ENCODE measurements at regions not wholly inside any gene's neighbourhood (a gene's known extent, or its start where the extent isn't known, plus 50 kb on each side); places are given as distances from the start of the nearest gene placed in this dataset.
"Not testable (repeated sequence)": the region's sequence is repeated elsewhere in the genome, so short reads cannot be mapped to it uniquely, and the experiment has no call there.

- Histone ChIP-seq H3K79me2 (ENCODE audit: control insufficient read depth, insufficient read depth, low read length, unreplicated experiment) (no peaks in the 10 kb centered on the region), H3K4me1 (ENCODE audit: control insufficient read depth, insufficient read depth, low read length, unreplicated experiment) (peaks cover 12% of the 10 kb centered on the region), H3K27ac (ENCODE audit: low read depth, low read length) (no peak overlapping the region), H3K4me3 (ENCODE audit: low read depth, low read length) (no peak overlapping the region), H2AFZ (ENCODE audit: low read length, unreplicated experiment) (no peak overlapping the region), H3K36me3 (ENCODE audit: insufficient read depth, low read length) (no peaks in the 10 kb centered on the region), H3K27me3 (ENCODE audit: insufficient read depth, low read length) (no peaks in the 10 kb centered on the region)
These were observed 653.0 kb downstream of the EPM2A start for GRCh38 chr6:145082359-145082758.

- Histone ChIP-seq H3K27ac (ENCODE audit: low read depth, low read length) (no peak overlapping the region), H3K27me3 (ENCODE audit: insufficient read depth, low read length) (no peaks in the 10 kb centered on the region), H2AFZ (ENCODE audit: low read length, unreplicated experiment) (no peak overlapping the region), H3K36me3 (ENCODE audit: insufficient read depth, low read length) (no peaks in the 10 kb centered on the region), H3K4me3 (ENCODE audit: low read depth, low read length) (no peak overlapping the region), H3K4me1 (ENCODE audit: control insufficient read depth, insufficient read depth, low read length, unreplicated experiment) (peaks cover 12% of the 10 kb centered on the region), H3K79me2 (ENCODE audit: control insufficient read depth, insufficient read depth, low read length, unreplicated experiment) (no peaks in the 10 kb centered on the region)
These were observed 649.1 kb downstream of the EPM2A start for GRCh38 chr6:145086197-145086596.

- Histone ChIP-seq H2AFZ (ENCODE audit: low read length, unreplicated experiment) (no peak overlapping the region), H3K4me1 (ENCODE audit: control insufficient read depth, insufficient read depth, low read length, unreplicated experiment) (peaks cover 12% of the 10 kb centered on the region), H3K36me3 (ENCODE audit: insufficient read depth, low read length) (no peaks in the 10 kb centered on the region), H3K27ac (ENCODE audit: low read depth, low read length) (no peak overlapping the region), H3K4me3 (ENCODE audit: low read depth, low read length) (no peak overlapping the region), H3K27me3 (ENCODE audit: insufficient read depth, low read length) (no peaks in the 10 kb centered on the region), H3K79me2 (ENCODE audit: control insufficient read depth, insufficient read depth, low read length, unreplicated experiment) (no peaks in the 10 kb centered on the region)
These were observed 648.3 kb downstream of the EPM2A start for GRCh38 chr6:145087034-145087433.

GRCh38 chr6:145090801-145091585 is 644.3 kb downstream of the EPM2A start:
- H3K79me2 ChIP-seq (ENCODE audit: control insufficient read depth, insufficient read depth, low read length, unreplicated experiment): no peaks in the 10 kb centered on the region
- no peak overlapping the region for H3K27ac ChIP-seq (ENCODE audit: low read depth, low read length)
- no peak overlapping the region for H2AFZ ChIP-seq (ENCODE audit: low read length, unreplicated experiment)
- no peaks in the 10 kb centered on the region for H3K27me3 ChIP-seq (ENCODE audit: insufficient read depth, low read length)
- no peak overlapping the region for H3K4me3 ChIP-seq (ENCODE audit: low read depth, low read length)
- H3K36me3 ChIP-seq (ENCODE audit: insufficient read depth, low read length): no peaks in the 10 kb centered on the region
- peaks cover 9% of the 10 kb centered on the region for H3K4me1 ChIP-seq (ENCODE audit: control insufficient read depth, insufficient read depth, low read length, unreplicated experiment)

- no peaks in the 10 kb centered on the region for H3K36me3 ChIP-seq (ENCODE audit: insufficient read depth, low read length)
- no peak overlapping the region for H2AFZ ChIP-seq (ENCODE audit: low read length, unreplicated experiment)
- no peak overlapping the region for H3K27ac ChIP-seq (ENCODE audit: low read depth, low read length)
- H3K4me3 ChIP-seq (ENCODE audit: low read depth, low read length): no peak overlapping the region
- H3K4me1 ChIP-seq (ENCODE audit: control insufficient read depth, insufficient read depth, low read length, unreplicated experiment): peaks cover 2% of the 10 kb centered on the region
- no peaks in the 10 kb centered on the region for H3K79me2 ChIP-seq (ENCODE audit: control insufficient read depth, insufficient read depth, low read length, unreplicated experiment)
- H3K27me3 ChIP-seq (ENCODE audit: insufficient read depth, low read length): no peaks in the 10 kb centered on the region
These were observed 643.7 kb downstream of the EPM2A start for GRCh38 chr6:145091586-145092142.

- H3K4me1 ChIP-seq (ENCODE audit: control insufficient read depth, insufficient read depth, low read length, unreplicated experiment): no peaks in the 10 kb centered on the region
- no peaks in the 10 kb centered on the region for H3K36me3 ChIP-seq (ENCODE audit: insufficient read depth, low read length)
- H2AFZ ChIP-seq (ENCODE audit: low read length, unreplicated experiment): no peak overlapping the region
These were observed 642.8 kb downstream of the EPM2A start for GRCh38 chr6:145092554-145092953.

GRCh38 chr6:145093226-145093625 is 642.1 kb downstream of the EPM2A start:
- H3K36me3 ChIP-seq (ENCODE audit: insufficient read depth, low read length): no peaks in the 10 kb centered on the region
- H3K4me3 ChIP-seq (ENCODE audit: low read depth, low read length): no peak overlapping the region
- H3K27ac ChIP-seq (ENCODE audit: low read depth, low read length): no peak overlapping the region
- H3K4me1 ChIP-seq (ENCODE audit: control insufficient read depth, insufficient read depth, low read length, unreplicated experiment): no peaks in the 10 kb centered on the region
- no peaks in the 10 kb centered on the region for H3K79me2 ChIP-seq (ENCODE audit: control insufficient read depth, insufficient read depth, low read length, unreplicated experiment)
- H3K27me3 ChIP-seq (ENCODE audit: insufficient read depth, low read length): no peaks in the 10 kb centered on the region
- no peak overlapping the region for H2AFZ ChIP-seq (ENCODE audit: low read length, unreplicated experiment)

More at GRCh38 chr6:145092554-145092953, 642.8 kb downstream of the EPM2A start:
- Histone ChIP-seq H3K79me2 (ENCODE audit: control insufficient read depth, insufficient read depth, low read length, unreplicated experiment) (no peaks in the 10 kb centered on the region), H3K27me3 (ENCODE audit: insufficient read depth, low read length) (no peaks in the 10 kb centered on the region), H3K4me3 (ENCODE audit: low read depth, low read length) (no peak overlapping the region), H3K27ac (ENCODE audit: low read depth, low read length) (no peak overlapping the region)

GRCh38 chr6:145096846-145097245 is 638.5 kb downstream of the EPM2A start:
- H2AFZ ChIP-seq (ENCODE audit: low read length, unreplicated experiment): no peak overlapping the region
- H3K4me1 ChIP-seq (ENCODE audit: control insufficient read depth, insufficient read depth, low read length, unreplicated experiment): no peaks in the 10 kb centered on the region
- no peaks in the 10 kb centered on the region for H3K27me3 ChIP-seq (ENCODE audit: insufficient read depth, low read length)
- H3K36me3 ChIP-seq (ENCODE audit: insufficient read depth, low read length): no peaks in the 10 kb centered on the region
- no peak overlapping the region for H3K4me3 ChIP-seq (ENCODE audit: low read depth, low read length)
- H3K27ac ChIP-seq (ENCODE audit: low read depth, low read length): no peak overlapping the region
- H3K79me2 ChIP-seq (ENCODE audit: control insufficient read depth, insufficient read depth, low read length, unreplicated experiment): no peaks in the 10 kb centered on the region

GRCh38 chr6:145098127-145098526 is 637.2 kb downstream of the EPM2A start:
- not testable (repeated sequence) for H3K27ac ChIP-seq (ENCODE audit: low read depth, low read length); H3K36me3 ChIP-seq (ENCODE audit: insufficient read depth, low read length); H2AFZ ChIP-seq (ENCODE audit: low read length, unreplicated experiment); H3K79me2 ChIP-seq (ENCODE audit: control insufficient read depth, insufficient read depth, low read length, unreplicated experiment); H3K27me3 ChIP-seq (ENCODE audit: insufficient read depth, low read length); H3K4me3 ChIP-seq (ENCODE audit: low read depth, low read length); H3K4me1 ChIP-seq (ENCODE audit: control insufficient read depth, insufficient read depth, low read length, unreplicated experiment)

GRCh38 chr6:145099713-145100112 is 635.6 kb downstream of the EPM2A start:
- Histone ChIP-seq H3K79me2 (ENCODE audit: control insufficient read depth, insufficient read depth, low read length, unreplicated experiment) (no peaks in the 10 kb centered on the region), H3K36me3 (ENCODE audit: insufficient read depth, low read length) (no peaks in the 10 kb centered on the region)

GRCh38 chr6:145110109-145110508 is 625.2 kb downstream of the EPM2A start:
- no peak overlapping the region for H3K27ac ChIP-seq (ENCODE audit: low read depth, low read length)

More at GRCh38 chr6:145099713-145100112, 635.6 kb downstream of the EPM2A start:
- Histone ChIP-seq H3K4me1 (ENCODE audit: control insufficient read depth, insufficient read depth, low read length, unreplicated experiment) (no peaks in the 10 kb centered on the region), H3K27ac (ENCODE audit: low read depth, low read length) (no peak overlapping the region), H3K27me3 (ENCODE audit: insufficient read depth, low read length) (no peaks in the 10 kb centered on the region), H3K4me3 (ENCODE audit: low read depth, low read length) (no peak overlapping the region), H2AFZ (ENCODE audit: low read length, unreplicated experiment) (no peak overlapping the region)

More at GRCh38 chr6:145110109-145110508, 625.2 kb downstream of the EPM2A start:
- Histone ChIP-seq H3K79me2 (ENCODE audit: control insufficient read depth, insufficient read depth, low read length, unreplicated experiment) (no peaks in the 10 kb centered on the region), H3K36me3 (ENCODE audit: insufficient read depth, low read length) (no peaks in the 10 kb centered on the region), H3K4me1 (ENCODE audit: control insufficient read depth, insufficient read depth, low read length, unreplicated experiment) (no peaks in the 10 kb centered on the region), H3K27me3 (ENCODE audit: insufficient read depth, low read length) (no peaks in the 10 kb centered on the region), H2AFZ (ENCODE audit: low read length, unreplicated experiment) (no peak overlapping the region), H3K4me3 (ENCODE audit: low read depth, low read length) (no peak overlapping the region)

Measured in ACC112 (cell line).